Neuronal stem cell (in vitro differentiated cells): ENCODE measurements at regions not wholly inside any gene's neighbourhood (a gene's known extent, or its start where the extent isn't known, plus 50 kb on each side); places are given as distances from the start of the nearest gene placed in this dataset.

Experiments used
- DNase-seq: peaks from one replicate; pipeline ENCODE4 v3.0.0-alpha.2; 2013; ENCODE audit warnings: low spot score
- H2AFZ ChIP-seq: one replicate; pipeline ENCODE4 v1.6.1; 2013; ENCODE audit warnings: mild to moderate bottlenecking, low read length, inconsistent platforms
- H2AK5ac ChIP-seq: 2 replicates; pipeline ENCODE4 v1.6.1; 2013; ENCODE audit warnings: low read depth, mild to moderate bottlenecking, inconsistent platforms, low read length, moderate library complexity, mixed read lengths
- H2BK120ac ChIP-seq: 2 replicates; pipeline ENCODE4 v1.6.1; 2013; ENCODE audit warnings: low read depth, mild to moderate bottlenecking, inconsistent platforms, low read length, moderate library complexity, mixed read lengths
- H2BK12ac ChIP-seq: one replicate; pipeline ENCODE4 v1.6.1; 2013; ENCODE audit warnings: low read length, inconsistent platforms
- H2BK15ac ChIP-seq: 2 replicates; pipeline ENCODE4 v1.6.1; 2013; ENCODE audit warnings: mild to moderate bottlenecking, low read length, inconsistent platforms, mixed read lengths
- H2BK5ac ChIP-seq: one replicate; pipeline ENCODE4 v1.6.1; 2013; ENCODE audit warnings: inconsistent platforms, mild to moderate bottlenecking, low read length, moderate library complexity
- H3K14ac ChIP-seq: one replicate; pipeline ENCODE4 v1.6.1; 2013; ENCODE audit warnings: low read length, inconsistent platforms
- H3K18ac ChIP-seq: 2 replicates; pipeline ENCODE4 v1.6.1; 2013; ENCODE audit warnings: low read length, inconsistent platforms
- H3K23ac ChIP-seq: 2 replicates; pipeline ENCODE4 v1.6.1; 2013; ENCODE audit warnings: low read depth, mild to moderate bottlenecking, mixed read lengths, low read length, inconsistent platforms; ENCODE audit not compliant: poor library complexity
- H3K27ac ChIP-seq: replicated peaks from 3 replicates; pipeline ENCODE4 v1.5.1; 2013; ENCODE audit warnings: low read length, inconsistent platforms
- H3K27me3 ChIP-seq, 3 experiments: 2 replicates each; pipeline ENCODE4 v1.6.1; 2013; ENCODE audit warnings: low read length in 3 of 3, mild to moderate bottlenecking in 2 of 3, inconsistent platforms in 1 of 3, low read depth in 1 of 3, mixed read lengths in 1 of 3, moderate library complexity in 1 of 3; ENCODE audit not compliant: control insufficient read depth in 3 of 3, insufficient read depth in 3 of 3
- H3K36me3 ChIP-seq, 2 donors: replicated peaks in 1 of 2; 2 replicates each; pipeline ENCODE4 v1.6.1; 2013; ENCODE audit warnings: low read length in 2 of 2; ENCODE audit not compliant: control insufficient read depth in 2 of 2, insufficient read depth in 2 of 2
- H3K4ac ChIP-seq: 2 replicates; pipeline ENCODE4 v1.6.1; 2013; ENCODE audit warnings: inconsistent platforms, mild to moderate bottlenecking, low read length, moderate library complexity
- H3K4me1 ChIP-seq, 2 donors: 1 replicate in 1 of 2; 2 replicates in 1 of 2; pipeline ENCODE4 v1.6.1; 2013; ENCODE audit warnings: low read length in 2 of 2, low read depth in 1 of 2; ENCODE audit not compliant: control insufficient read depth in 2 of 2, insufficient read depth in 1 of 2
- H3K4me2 ChIP-seq: one replicate; pipeline ENCODE4 v1.6.1; 2013; ENCODE audit warnings: mild to moderate bottlenecking, low read length, inconsistent platforms; ENCODE audit not compliant: insufficient read depth, poor library complexity, severe bottlenecking
- H3K4me3 ChIP-seq, 2 donors: 2 replicates each; pipeline ENCODE4 v1.5.1; 2013; ENCODE audit warnings: low read length in 2 of 2, mild to moderate bottlenecking in 2 of 2, inconsistent platforms in 1 of 2, moderate library complexity in 1 of 2
- H3K79me1 ChIP-seq: one replicate; pipeline ENCODE4 v1.6.1; 2013; ENCODE audit warnings: low read depth, mild to moderate bottlenecking, inconsistent platforms, low read length, moderate library complexity
- H3K9ac ChIP-seq: one replicate; pipeline ENCODE4 v1.6.1; 2013; ENCODE audit warnings: mild to moderate bottlenecking, low read depth, low read length, inconsistent platforms; ENCODE audit not compliant: poor library complexity
- H3K9me3 ChIP-seq, 2 donors: replicated peaks in 1 of 2; 2 replicates each; pipeline versions ENCODE3 to v1.6.1; 2013; ENCODE audit warnings: low read length in 2 of 2, mild to moderate bottlenecking in 2 of 2, inconsistent platforms in 1 of 2, low read depth in 1 of 2, mixed read lengths in 1 of 2, moderate library complexity in 1 of 2; ENCODE audit not compliant: control insufficient read depth in 2 of 2, insufficient read depth in 1 of 2
- H4K8ac ChIP-seq: one replicate; pipeline ENCODE4 v1.6.1; 2013; ENCODE audit warnings: low read depth, mild to moderate bottlenecking, inconsistent platforms, low read length, moderate library complexity
- H4K91ac ChIP-seq: one replicate; pipeline ENCODE4 v1.6.1; 2013; ENCODE audit warnings: low read length, low read depth, mild to moderate bottlenecking, inconsistent platforms; ENCODE audit not compliant: poor library complexity
- WGBS, 2 donors: extraction: QIAGEN DNeasy Blood & Tissue Kit; methylation state at CpG; one replicate each; pipeline ENCODE4 v1.1.7; 2013; ENCODE audit warnings: missing lambda C conversion rate in 2 of 2, mixed read lengths in 1 of 2; ENCODE audit not compliant: insufficient read length in 2 of 2, insufficient replicate concordance in 1 of 2; ENCODE audit errors: extremely low coverage in 2 of 2; 5-methylcytosine and 5-hydroxymethylcytosine counted together

DNA sequence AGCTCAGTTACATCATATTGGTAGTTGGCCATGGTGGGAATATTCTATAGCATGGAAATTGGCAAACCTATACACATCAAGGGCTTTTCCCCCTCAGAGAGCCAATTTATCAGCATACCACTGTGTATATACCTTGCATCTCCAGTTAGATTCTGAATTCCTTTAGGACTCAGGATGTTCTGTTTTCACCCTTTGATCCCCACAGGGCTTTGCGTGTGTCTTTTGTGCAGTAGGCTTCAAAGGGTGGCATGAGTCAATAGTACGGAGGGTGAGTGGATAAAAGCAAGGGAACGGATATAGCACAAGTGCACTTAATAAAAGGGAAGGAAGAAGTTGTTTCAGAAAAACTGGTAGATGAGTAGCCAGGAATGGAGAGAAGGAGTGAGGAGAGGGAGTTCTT lies 99.2 kb upstream of the RGMA start:
- Histone ChIP-seq H4K91ac (no peak overlapping the region), H3K18ac (no peak overlapping the region), H2BK5ac (no peak overlapping the region), H3K4me2 (no peak overlapping the region), H3K14ac (no peak overlapping the region), H2BK120ac (no peak overlapping the region), H2BK12ac (no peak overlapping the region), H3K27me3 (no peaks in the 10 kb centered on the region), H3K79me1 (no peaks in the 10 kb centered on the region), H3K23ac (no peak overlapping the region), H2BK15ac (no peak overlapping the region), H3K4me3 (no peak overlapping the region), H3K4ac (no peak overlapping the region), H3K9me3 (no peaks in the 10 kb centered on the region), H3K4me1 (peaks cover 2 to 12% of the 10 kb centered on the region in 2 donors), H3K9ac (no peak overlapping the region), H4K8ac (no peak overlapping the region), H2AK5ac (no peak overlapping the region), H3K27ac (no peak overlapping the region), H2AFZ (no peak overlapping the region), H3K36me3 (no peaks in the 10 kb centered on the region)
- WGBS, 2 donors: no CpG with 5 or more reads among the region's 3 CpGs
- DNase-seq: no peak

DNA sequence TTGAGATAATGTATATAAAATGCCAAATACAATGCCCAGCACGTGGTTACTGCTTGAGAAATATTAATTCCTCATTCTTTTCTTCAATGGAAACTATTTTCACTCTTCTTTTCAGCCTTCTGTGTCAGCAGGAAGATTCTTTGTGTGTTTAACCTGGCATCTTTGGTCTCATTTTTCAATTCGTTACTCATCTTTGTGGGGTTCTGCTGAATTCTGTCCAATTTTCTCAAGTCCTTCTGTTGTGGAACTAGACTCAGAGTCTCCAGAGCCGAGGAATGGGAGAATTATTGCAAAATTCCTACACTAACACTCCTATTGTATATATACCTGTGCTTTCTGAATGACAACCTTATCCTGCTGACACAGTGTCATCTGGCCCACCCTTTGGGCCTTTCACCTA lies 96.8 kb upstream of the RGMA start:
- no peak overlapping the region for H3K14ac ChIP-seq
- no peaks in the 10 kb centered on the region for H3K79me1 ChIP-seq
- no peak for DNase-seq
- no peak overlapping the region for H2AFZ ChIP-seq
- H3K27ac ChIP-seq: no peak overlapping the region
- no peak overlapping the region for H3K4ac ChIP-seq
- H2BK5ac ChIP-seq: no peak overlapping the region
- no peak overlapping the region for H3K23ac ChIP-seq
- H4K91ac ChIP-seq: no peak overlapping the region
- no peaks in the 10 kb centered on the region for H3K9me3 ChIP-seq
- H3K4me1 ChIP-seq: peaks cover 11 to 24% of the 10 kb centered on the region in 2 donors
- H2BK15ac ChIP-seq: no peak overlapping the region
- H3K9ac ChIP-seq: no peak overlapping the region
- H2AK5ac ChIP-seq: no peak overlapping the region
- no peak overlapping the region for H3K4me2 ChIP-seq
- no peaks in the 10 kb centered on the region for H3K27me3 ChIP-seq
- H3K4me3 ChIP-seq: no peak overlapping the region
- WGBS, 2 donors: no CpG with 5 or more reads among the region's 3 CpGs
- no peaks in the 10 kb centered on the region for H3K36me3 ChIP-seq
- no peak overlapping the region for H2BK12ac ChIP-seq
- H3K18ac ChIP-seq: no peak overlapping the region
- H4K8ac ChIP-seq: no peak overlapping the region
- H2BK120ac ChIP-seq: no peak overlapping the region

DNA sequence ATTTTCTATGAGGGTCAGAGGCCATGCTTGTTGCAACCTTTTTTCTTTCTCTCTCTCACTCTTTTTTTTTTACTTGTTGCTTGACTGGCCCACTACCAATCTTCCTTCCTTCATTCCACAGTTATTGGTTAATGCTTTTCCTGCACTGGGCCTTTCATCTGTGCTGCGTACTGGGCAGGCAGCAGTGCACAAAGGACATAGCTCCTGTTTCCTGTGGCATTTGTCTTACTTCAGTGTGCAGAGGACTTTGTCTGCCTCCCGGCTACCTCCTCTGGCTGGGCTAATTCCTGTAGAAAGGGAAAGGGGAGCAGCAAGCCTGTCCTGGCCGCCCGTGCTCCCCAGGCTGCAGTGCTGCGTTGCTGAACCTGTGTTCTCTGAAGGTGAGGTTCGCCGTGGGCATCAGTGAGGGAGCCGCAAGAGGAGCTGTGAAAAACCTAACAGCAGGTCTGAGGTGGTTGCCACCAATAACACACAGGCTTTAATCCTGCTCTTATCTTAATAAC lies 93.7 kb upstream of the RGMA start:
- no peak overlapping the region for H3K23ac ChIP-seq

DNA sequence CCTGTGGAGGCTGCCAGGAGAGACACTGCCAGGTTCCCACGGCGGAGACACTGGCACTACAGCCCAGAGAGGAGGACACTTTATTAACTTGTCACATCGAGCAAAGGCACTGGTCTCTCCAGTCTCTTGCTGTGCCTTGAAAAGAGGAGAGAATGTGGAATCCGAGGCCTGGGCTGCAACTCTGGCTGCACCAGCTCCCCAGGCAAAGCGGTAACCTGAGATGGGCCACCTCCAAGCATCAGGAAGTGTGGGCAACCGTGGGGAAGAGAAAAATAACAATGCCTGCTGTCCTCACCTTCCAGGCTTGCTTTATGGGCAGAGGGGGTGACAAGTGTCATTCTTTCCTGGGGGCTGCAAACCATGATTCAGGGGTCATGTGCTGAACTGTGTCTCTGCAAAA lies 91.6 kb upstream of the RGMA start:
- Histone ChIP-seq H3K18ac (peak overlapping the region; percentile 92), H3K4me3 (no peak overlapping the region), H2BK15ac (peak overlapping the region; percentile 23), H3K9ac (no peak overlapping the region), H3K27me3 (no peaks in the 10 kb centered on the region), H2AK5ac (peak overlapping the region; percentile 40), H3K27ac (peak overlapping the region; percentile 24), H3K4ac (no peak overlapping the region), H3K4me1 (peaks cover 30 to 31% of the 10 kb centered on the region in 2 donors), H2BK120ac (no peak overlapping the region), H4K8ac (no peak overlapping the region), H2AFZ (peak overlapping the region; percentile 26), H2BK12ac (no peak overlapping the region), H3K79me1 (no peaks in the 10 kb centered on the region), H3K23ac (no peak overlapping the region), H4K91ac (no peak overlapping the region), H2BK5ac (peak overlapping the region; percentile 57), H3K9me3 (no peaks in the 10 kb centered on the region), H3K36me3 (no peaks in the 10 kb centered on the region), H3K14ac (peak overlapping the region; percentile 65), H3K4me2 (no peak overlapping the region)
- no peak for DNase-seq
- WGBS, 2 donors: no CpG with 5 or more reads among the region's 6 CpGs

More for the DNA sequence above, 93.7 kb upstream of the RGMA start:
- Histone ChIP-seq H2AK5ac (no peak overlapping the region), H3K9ac (no peak overlapping the region), H2BK5ac (no peak overlapping the region), H2AFZ (peak overlapping the region; percentile 83), H3K27ac (no peak overlapping the region), H2BK15ac (no peak overlapping the region), H3K4me3 (no peak overlapping the region), H3K18ac (no peak overlapping the region), H3K27me3 (no peaks in the 10 kb centered on the region), H3K4ac (no peak overlapping the region), H2BK120ac (no peak overlapping the region), H2BK12ac (no peak overlapping the region), H4K91ac (no peak overlapping the region), H3K79me1 (no peaks in the 10 kb centered on the region), H3K14ac (no peak overlapping the region), H3K36me3 (no peaks in the 10 kb centered on the region), H3K4me1 (peaks cover 30 to 33% of the 10 kb centered on the region in 2 donors), H3K9me3 (no peaks in the 10 kb centered on the region), H4K8ac (no peak overlapping the region), H3K4me2 (no peak overlapping the region)
- WGBS, 2 donors: no CpG with 5 or more reads among the region's 8 CpGs
- no peak for DNase-seq
